ENCODE measurements at regions not wholly inside any gene's neighbourhood (a gene's known extent, or its start where the extent isn't known, plus 50 kb on each side); places are given as distances from the start of the nearest gene placed in this dataset.

DNA sequence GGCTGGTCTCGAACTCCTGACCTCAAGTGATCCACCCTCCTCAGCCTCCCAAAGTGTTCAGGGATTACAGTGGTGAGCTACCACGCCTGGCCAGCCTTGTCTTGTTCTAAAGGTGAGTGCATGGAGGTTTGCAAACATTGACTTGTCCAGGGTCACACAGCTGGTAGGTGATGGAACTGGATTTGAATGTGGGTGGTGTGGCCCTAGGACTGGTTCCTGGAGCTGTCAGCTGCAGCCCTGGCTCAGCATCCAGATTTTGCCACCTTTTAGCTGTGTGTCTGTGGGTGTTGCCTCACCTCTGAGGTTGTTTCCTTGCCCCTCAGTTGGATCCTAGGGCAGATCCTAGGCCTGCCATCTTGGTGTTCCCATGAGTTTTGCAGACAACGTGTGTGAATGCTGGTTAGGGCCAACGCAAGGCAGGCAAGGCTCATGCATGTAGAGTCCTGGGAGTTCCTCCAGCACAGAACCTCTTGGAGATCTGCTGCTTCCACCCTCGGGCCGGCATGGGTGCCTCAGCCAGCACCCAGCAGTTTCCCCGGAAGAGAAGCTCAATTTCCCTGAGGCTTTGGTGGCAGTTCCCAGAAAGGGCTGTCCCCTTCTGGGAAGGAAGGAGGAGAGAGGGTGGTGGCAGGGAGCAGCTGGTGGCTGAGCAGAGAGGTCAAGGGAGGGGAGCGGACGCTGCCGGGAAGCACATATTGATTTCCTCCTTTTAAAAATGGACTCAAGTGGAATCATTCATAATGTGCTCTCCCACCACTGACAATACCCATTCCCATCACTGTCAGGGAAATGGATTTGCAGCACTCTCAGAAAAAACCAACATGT, 127.6 kb upstream of the HS6ST1 start:
- Histone ChIP-seq H3K27ac (ENCODE audit: low read depth in 2 of 2, low read length in 1 of 2) (no peak overlapping the region), H3K27me3 (ENCODE audit: control insufficient read depth in 1 of 2, insufficient read depth in 2 of 2, low read length in 2 of 2) (no peaks in the 10 kb centered on the region), H3K9me3 (ENCODE audit: control insufficient read depth in 2 of 2, insufficient read depth in 1 of 2, low read depth in 1 of 2, low read length in 1 of 2) (no peaks in the 10 kb centered on the region), H3K4me1 (ENCODE audit: control insufficient read depth in 2 of 2, insufficient read depth in 2 of 2, low read length in 1 of 2) (no peaks in the 10 kb centered on the region), H3K36me3 (ENCODE audit: control insufficient read depth in 2 of 2, insufficient read depth in 2 of 2, low read length in 1 of 2) (no peaks in the 10 kb centered on the region), H3K4me3 (ENCODE audit: low read depth in 1 of 2, low read length in 2 of 2) (no peak overlapping the region)
- 71 to 78% methylated on average over 10 of the region's 10 CpGs for WGBS, 2 donors

DNA sequence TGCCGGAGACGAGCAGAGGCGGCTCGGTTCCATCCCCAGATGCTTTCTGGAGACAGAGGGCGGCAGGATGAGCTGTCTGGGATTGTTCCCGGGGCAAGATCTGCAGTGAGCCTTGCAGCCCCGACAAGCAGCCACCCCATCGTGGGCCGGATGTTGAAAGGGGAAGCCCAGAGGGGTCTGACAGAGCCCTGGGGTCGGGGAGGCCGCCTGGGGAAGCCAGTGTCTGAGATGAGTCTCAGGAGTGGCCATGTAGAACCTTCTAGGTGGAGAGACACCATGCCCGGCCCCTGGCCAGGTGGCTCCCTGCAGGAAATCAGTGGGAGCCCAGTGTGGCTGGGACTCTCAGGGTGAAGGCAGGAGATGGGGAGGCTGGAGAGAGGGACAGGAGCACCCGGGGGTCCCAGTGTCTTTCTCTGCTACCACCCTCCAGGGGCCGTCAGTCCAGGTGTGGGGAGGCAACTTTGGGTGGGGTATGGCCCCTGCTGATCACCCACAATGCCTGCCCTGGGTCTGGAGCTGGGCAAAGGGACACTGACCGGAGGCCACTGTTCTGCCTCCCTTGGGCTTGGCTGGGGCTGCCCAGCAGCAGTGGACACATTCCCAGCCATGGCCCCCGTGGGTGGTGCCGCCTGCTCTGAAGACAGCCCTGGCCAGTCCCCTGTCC, 128.3 kb upstream of the HS6ST1 start:
- Histone ChIP-seq H3K4me3 (ENCODE audit: low read depth in 1 of 2, low read length in 2 of 2) (no peak overlapping the region), H3K36me3 (ENCODE audit: control insufficient read depth in 2 of 2, insufficient read depth in 2 of 2, low read length in 1 of 2) (no peaks in the 10 kb centered on the region), H3K27me3 (ENCODE audit: control insufficient read depth in 1 of 2, insufficient read depth in 2 of 2, low read length in 2 of 2) (no peaks in the 10 kb centered on the region), H3K27ac (ENCODE audit: low read depth in 2 of 2, low read length in 1 of 2) (no peak overlapping the region), H3K9me3 (ENCODE audit: control insufficient read depth in 2 of 2, insufficient read depth in 1 of 2, low read depth in 1 of 2, low read length in 1 of 2) (no peaks in the 10 kb centered on the region), H3K4me1 (ENCODE audit: control insufficient read depth in 2 of 2, insufficient read depth in 2 of 2, low read length in 1 of 2) (no peaks in the 10 kb centered on the region)
- WGBS, 2 donors, result 79 to 81% methylated on average over 17 of the region's 17 CpGs

DNA sequence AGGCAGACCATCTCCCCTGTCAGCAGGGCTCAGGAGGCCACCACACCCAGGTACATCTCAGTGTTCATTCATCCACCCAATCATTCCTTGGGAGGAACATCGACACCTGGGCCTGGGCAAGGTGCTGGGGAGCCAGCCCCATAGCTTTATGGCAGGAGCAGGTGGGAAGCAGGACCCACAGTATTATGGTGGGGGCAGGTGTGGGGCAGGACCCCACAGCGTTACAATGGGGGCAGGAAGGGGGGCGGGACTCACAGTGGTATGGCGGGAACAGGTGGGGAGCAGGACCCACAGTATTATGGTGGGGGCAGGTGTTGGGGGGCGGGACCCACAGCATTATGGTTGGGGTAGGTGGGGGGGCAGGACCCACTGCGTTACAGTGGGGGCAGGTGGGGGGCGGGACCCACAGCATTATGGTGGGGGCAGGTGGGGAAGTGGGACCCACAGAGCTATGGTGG, 128.9 kb upstream of the HS6ST1 start:
- 89 to 92% methylated on average over 7 of the region's 7 CpGs for WGBS, 2 donors
- no peaks in the 10 kb centered on the region for H3K27me3 ChIP-seq (ENCODE audit: control insufficient read depth in 1 of 2, insufficient read depth in 2 of 2, low read length in 2 of 2)
- no peaks in the 10 kb centered on the region for H3K9me3 ChIP-seq (ENCODE audit: control insufficient read depth in 2 of 2, insufficient read depth in 1 of 2, low read depth in 1 of 2, low read length in 1 of 2)
- no peaks in the 10 kb centered on the region for H3K36me3 ChIP-seq (ENCODE audit: control insufficient read depth in 2 of 2, insufficient read depth in 2 of 2, low read length in 1 of 2)
- H3K27ac ChIP-seq (ENCODE audit: low read depth in 2 of 2, low read length in 1 of 2), result no peak overlapping the region
- H3K4me1 ChIP-seq (ENCODE audit: control insufficient read depth in 2 of 2, insufficient read depth in 2 of 2, low read length in 1 of 2), result no peaks in the 10 kb centered on the region
- no peak overlapping the region for H3K4me3 ChIP-seq (ENCODE audit: low read depth in 1 of 2, low read length in 2 of 2)

DNA sequence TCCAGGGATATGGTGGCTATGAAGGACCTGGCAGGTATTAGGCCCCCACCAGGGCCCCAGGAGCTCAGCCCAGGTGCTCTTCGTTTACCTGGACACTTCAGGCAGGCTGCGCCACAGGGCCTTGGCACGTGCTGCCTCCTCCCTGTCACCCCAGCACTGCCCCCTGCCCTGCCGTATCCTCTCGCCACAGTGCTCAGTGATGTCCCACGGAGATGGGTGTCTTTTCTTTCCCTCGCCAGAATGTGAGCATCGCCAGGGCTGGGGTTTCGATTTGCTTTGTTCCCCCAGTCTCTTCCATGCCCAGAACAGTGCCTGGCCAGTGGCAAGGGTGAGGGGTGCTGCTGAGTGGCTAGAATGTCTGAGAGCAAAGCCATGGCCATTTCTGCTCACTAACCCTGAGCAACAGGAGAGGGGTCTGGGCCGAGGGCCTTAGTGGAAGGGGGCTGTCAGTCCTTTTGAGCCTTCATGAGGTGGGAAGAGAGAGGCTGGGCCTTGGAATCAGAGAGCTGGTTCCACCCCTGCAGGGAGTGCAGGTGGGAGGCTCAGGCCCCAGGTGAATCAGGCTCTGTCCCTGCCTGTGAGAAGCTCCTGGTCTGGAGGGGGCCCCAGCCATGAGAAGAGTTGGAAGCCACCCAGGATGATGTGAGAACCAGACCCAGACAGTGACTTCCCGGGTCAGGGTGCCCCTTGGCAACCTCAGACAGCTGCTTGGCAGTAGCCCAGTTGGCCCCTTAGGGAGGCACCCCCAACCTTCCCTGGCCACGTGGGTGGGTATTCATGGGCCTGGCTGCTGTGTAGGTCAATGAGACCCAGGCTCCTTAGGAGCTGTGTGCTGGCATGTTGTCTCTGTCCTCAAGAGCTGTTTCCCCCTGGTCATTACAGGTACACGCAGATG, 129.9 kb upstream of the HS6ST1 start:
- Histone ChIP-seq H3K9me3 (ENCODE audit: control insufficient read depth in 2 of 2, insufficient read depth in 1 of 2, low read depth in 1 of 2, low read length in 1 of 2) (no peaks in the 10 kb centered on the region), H3K4me1 (ENCODE audit: control insufficient read depth in 2 of 2, insufficient read depth in 2 of 2, low read length in 1 of 2) (no peaks in the 10 kb centered on the region), H3K36me3 (ENCODE audit: control insufficient read depth in 2 of 2, insufficient read depth in 2 of 2, low read length in 1 of 2) (no peaks in the 10 kb centered on the region), H3K27me3 (ENCODE audit: control insufficient read depth in 1 of 2, insufficient read depth in 2 of 2, low read length in 2 of 2) (no peaks in the 10 kb centered on the region), H3K4me3 (ENCODE audit: low read depth in 1 of 2, low read length in 2 of 2) (no peak overlapping the region), H3K27ac (ENCODE audit: low read depth in 2 of 2, low read length in 1 of 2) (no peak overlapping the region)
- WGBS, 2 donors, result 87% methylated on average over 13 of the region's 13 CpGs

DNA sequence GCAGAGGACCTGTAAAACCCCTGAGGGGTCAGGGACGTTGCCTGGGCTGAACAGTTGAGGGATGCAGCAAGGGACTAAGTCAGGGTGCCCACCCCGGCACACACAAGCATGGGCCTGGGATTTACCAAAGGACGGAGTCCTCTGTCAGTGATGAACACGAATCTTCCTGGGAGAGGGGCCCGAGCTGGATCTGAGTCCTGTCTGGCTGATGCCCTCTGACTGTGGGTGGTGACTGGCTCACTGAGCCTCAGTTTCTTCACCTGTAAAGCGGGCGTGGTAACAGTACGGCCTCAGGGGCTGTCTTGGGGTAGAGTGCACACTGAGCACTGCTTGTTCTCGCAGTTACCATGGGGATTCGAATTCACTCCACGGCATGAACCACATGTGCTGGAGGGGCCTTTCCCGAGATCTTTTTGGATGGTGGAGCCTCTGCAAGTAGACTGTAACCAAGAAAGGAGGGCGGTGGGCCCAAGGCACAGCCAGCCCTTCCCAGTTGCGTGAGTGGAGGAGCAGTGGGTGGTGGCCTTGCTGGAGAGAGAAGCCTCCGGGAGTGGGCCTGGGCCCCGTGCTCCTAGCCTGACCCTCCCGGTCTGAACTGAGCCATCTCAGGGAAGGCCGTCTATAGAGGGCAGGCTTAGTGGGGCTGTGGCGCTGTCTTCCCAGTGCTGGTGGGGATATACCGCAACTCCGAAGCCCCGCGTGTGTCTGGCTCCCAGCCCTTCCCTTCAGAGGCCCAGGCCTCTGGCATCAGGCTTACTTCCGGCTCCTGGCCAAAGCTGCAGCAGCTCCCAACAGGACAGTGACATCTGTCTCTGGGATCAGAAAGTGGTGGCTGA, 130.8 kb upstream of the HS6ST1 start:
- Histone ChIP-seq H3K9me3 (ENCODE audit: control insufficient read depth in 2 of 2, insufficient read depth in 1 of 2, low read depth in 1 of 2, low read length in 1 of 2) (no peaks in the 10 kb centered on the region), H3K27ac (ENCODE audit: low read depth in 2 of 2, low read length in 1 of 2) (no peak overlapping the region), H3K4me1 (ENCODE audit: control insufficient read depth in 2 of 2, insufficient read depth in 2 of 2, low read length in 1 of 2) (no peaks in the 10 kb centered on the region), H3K36me3 (ENCODE audit: control insufficient read depth in 2 of 2, insufficient read depth in 2 of 2, low read length in 1 of 2) (no peaks in the 10 kb centered on the region), H3K27me3 (ENCODE audit: control insufficient read depth in 1 of 2, insufficient read depth in 2 of 2, low read length in 2 of 2) (no peaks in the 10 kb centered on the region), H3K4me3 (ENCODE audit: low read depth in 1 of 2, low read length in 2 of 2) (no peak overlapping the region)
- whole genome bisulfite sequencing, 2 donors, result 89 to 90% methylated on average over 21 to 24 of the region's 24 CpGs

DNA sequence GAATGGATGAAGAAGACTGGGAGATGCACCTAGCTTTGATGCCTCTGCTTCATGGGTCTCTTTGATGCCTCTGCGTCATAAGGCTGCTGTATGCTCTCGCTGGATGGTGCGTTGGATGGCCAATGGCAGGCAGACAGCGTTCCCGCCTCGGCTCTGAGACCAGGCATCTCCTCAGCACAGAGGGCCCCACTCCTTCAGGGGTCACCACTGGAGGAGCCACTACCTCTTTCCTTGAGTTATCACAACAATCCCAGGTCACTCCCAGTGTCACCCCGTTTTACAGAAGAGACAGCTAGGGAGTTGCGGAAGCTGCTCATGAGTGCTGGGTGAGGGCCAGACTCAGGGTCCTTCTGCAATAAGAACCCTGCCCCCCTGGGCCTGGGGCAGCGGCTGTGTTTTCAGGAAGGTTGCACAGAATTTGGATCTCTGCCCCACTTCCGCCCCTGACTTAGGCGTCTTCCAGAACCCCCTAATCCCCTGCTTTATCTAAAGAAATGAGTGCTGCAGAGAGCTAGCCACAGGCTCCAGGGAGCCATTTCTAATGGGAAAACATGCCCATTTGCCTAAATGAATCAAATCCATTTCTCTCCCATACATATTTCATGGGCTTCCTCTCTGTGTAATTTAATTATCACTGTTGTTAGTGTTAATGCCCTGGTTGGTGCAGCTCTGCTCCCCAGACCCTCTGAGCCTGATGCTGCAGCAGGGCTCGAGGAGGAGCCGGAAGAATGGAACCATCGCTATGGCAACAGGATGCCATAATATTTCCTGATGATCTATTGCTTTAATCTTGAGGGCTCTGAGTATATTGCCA, 131.8 kb upstream of the HS6ST1 start:
- H3K4me1 ChIP-seq (ENCODE audit: control insufficient read depth in 2 of 2, insufficient read depth in 2 of 2, low read length in 1 of 2), result no peaks in the 10 kb centered on the region
- H3K27me3 ChIP-seq (ENCODE audit: control insufficient read depth in 1 of 2, insufficient read depth in 2 of 2, low read length in 2 of 2), result no peaks in the 10 kb centered on the region
- no peaks in the 10 kb centered on the region for H3K9me3 ChIP-seq (ENCODE audit: control insufficient read depth in 2 of 2, insufficient read depth in 1 of 2, low read depth in 1 of 2, low read length in 1 of 2)
- H3K27ac ChIP-seq (ENCODE audit: low read depth in 2 of 2, low read length in 1 of 2), result no peak overlapping the region
- no peaks in the 10 kb centered on the region for H3K36me3 ChIP-seq (ENCODE audit: control insufficient read depth in 2 of 2, insufficient read depth in 2 of 2, low read length in 1 of 2)
- H3K4me3 ChIP-seq (ENCODE audit: low read depth in 1 of 2, low read length in 2 of 2), result no peak overlapping the region
- 83% methylated on average over 14 of the region's 14 CpGs for WGBS, 2 donors

DNA sequence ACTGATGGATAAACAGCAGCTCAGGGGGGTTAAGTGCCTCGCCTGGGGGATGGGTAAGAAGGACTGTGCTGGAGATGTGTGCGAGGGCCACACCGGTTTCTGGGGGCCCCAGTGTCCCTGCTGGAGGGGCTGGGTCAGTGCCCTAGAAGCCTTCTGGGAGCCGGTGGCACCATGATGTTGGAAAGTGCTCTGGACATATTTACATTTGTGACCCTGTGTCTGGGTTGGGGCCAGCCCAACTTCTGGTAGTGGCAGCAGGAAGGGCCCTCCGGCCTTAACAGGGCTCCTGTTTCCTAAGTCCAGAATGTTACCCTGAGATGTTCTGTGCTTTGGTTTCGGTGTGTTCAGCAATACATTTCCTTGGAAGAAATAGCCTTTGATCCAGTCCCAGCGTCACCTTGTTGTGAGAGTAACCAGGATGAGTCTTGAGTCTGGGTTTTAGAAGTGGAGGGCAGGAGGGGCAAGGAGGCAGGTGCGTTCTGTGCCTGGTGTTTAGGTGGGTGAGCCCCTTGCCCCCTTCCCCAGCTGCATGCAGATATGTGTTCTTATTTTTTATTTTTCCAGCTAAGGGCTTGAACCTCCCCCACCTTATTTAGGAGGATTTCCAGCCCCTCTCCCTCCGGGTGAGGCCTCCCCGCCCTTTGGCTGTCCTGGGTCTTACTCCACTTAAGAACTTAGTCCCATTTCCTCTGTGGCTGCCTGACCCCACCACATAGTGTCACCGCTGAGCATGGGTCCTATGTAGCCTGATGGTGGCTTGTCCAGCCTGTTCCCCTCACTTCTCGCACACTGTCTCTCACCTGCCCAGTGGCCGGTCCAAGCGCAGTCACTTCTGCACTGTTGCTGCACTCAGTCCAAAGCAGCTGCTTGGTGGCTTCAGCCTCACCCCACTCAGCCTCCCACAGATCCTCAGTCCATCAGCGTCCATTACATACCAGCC, 132.7 kb upstream of the HS6ST1 start:
- Histone ChIP-seq H3K4me3 (ENCODE audit: low read depth in 1 of 2, low read length in 2 of 2) (no peak overlapping the region), H3K4me1 (ENCODE audit: control insufficient read depth in 2 of 2, insufficient read depth in 2 of 2, low read length in 1 of 2) (no peaks in the 10 kb centered on the region), H3K9me3 (ENCODE audit: control insufficient read depth in 2 of 2, insufficient read depth in 1 of 2, low read depth in 1 of 2, low read length in 1 of 2) (no peaks in the 10 kb centered on the region), H3K36me3 (ENCODE audit: control insufficient read depth in 2 of 2, insufficient read depth in 2 of 2, low read length in 1 of 2) (no peaks in the 10 kb centered on the region), H3K27me3 (ENCODE audit: control insufficient read depth in 1 of 2, insufficient read depth in 2 of 2, low read length in 2 of 2) (no peaks in the 10 kb centered on the region), H3K27ac (ENCODE audit: low read depth in 2 of 2, low read length in 1 of 2) (no peak overlapping the region)
- 87 to 93% methylated on average over 15 of the region's 15 CpGs for WGBS, 2 donors

DNA sequence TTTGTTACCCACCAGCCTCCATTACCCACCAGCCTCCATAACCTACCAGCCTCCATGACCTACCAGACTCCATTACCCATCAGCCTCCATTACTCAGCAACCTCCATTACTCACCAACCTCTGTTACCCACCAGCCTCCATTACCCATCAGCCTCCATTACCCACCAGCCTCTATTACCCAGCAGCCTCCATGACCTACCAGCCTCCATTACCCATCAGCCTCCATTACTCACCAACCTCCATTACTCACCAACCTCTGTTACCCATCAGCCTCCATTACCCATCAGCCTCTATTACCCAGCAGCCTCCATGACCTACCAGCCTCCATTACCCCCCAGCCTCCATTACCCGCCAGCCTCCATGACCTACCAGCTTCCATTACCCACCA, 133.3 kb upstream of the HS6ST1 start:
- no peak overlapping the region for H3K4me3 ChIP-seq (ENCODE audit: low read depth in 1 of 2, low read length in 2 of 2)
- H3K36me3 ChIP-seq (ENCODE audit: control insufficient read depth in 2 of 2, insufficient read depth in 2 of 2, low read length in 1 of 2), result no peaks in the 10 kb centered on the region
- H3K4me1 ChIP-seq (ENCODE audit: control insufficient read depth in 2 of 2, insufficient read depth in 2 of 2, low read length in 1 of 2), result no peaks in the 10 kb centered on the region
- H3K27me3 ChIP-seq (ENCODE audit: control insufficient read depth in 1 of 2, insufficient read depth in 2 of 2, low read length in 2 of 2), result no peaks in the 10 kb centered on the region
- 97 to 100% methylated on average over 1 of the region's 1 CpG for WGBS, 2 donors
- no peak overlapping the region for H3K27ac ChIP-seq (ENCODE audit: low read depth in 2 of 2, low read length in 1 of 2)
- H3K9me3 ChIP-seq (ENCODE audit: control insufficient read depth in 2 of 2, insufficient read depth in 1 of 2, low read depth in 1 of 2, low read length in 1 of 2), result no peaks in the 10 kb centered on the region
